Panc1 (cell line): ENCODE measurements at regions not wholly inside any gene's neighbourhood (a gene's known extent, or its start where the extent isn't known, plus 50 kb on each side); places are given as distances from the start of the nearest gene placed in this dataset.

Experiments
- POLR2AphosphoS5 ChIP-seq: IDR thresholded peaks from 2 replicates; pipeline ENCODE4 v1.6.1; 2012; ENCODE audit warnings: mild to moderate bottlenecking, low read depth, low read length, moderate library complexity
- REST ChIP-seq, 2 experiments: IDR thresholded peaks; 2 replicates each; pipeline ENCODE4 v1.6.1; 2011 to 2012; ENCODE audit warnings: low read depth in 2 of 2, control low read depth in 1 of 2, low read length in 1 of 2, mild to moderate bottlenecking in 1 of 2, moderate library complexity in 1 of 2; ENCODE audit not compliant: insufficient read depth in 1 of 2
- TCF7L2 ChIP-seq: IDR thresholded peaks from 2 replicates; pipeline ENCODE4 v1.6.1; 2011; ENCODE audit warnings: mild to moderate bottlenecking, low read depth, low read length, inconsistent platforms
- TF ChIP-seq, protein P1 (sequence below): fragments of 450-650 bp; IDR thresholded peaks from 2 replicates; pipeline ENCODE4 v1.5.1; 2017; ENCODE audit warnings: mild to moderate bottlenecking

GRCh38 chr15:98551936-98552562, 96.3 kb upstream of the IGF1R start:
- TF ChIP-seq, protein P1, sequence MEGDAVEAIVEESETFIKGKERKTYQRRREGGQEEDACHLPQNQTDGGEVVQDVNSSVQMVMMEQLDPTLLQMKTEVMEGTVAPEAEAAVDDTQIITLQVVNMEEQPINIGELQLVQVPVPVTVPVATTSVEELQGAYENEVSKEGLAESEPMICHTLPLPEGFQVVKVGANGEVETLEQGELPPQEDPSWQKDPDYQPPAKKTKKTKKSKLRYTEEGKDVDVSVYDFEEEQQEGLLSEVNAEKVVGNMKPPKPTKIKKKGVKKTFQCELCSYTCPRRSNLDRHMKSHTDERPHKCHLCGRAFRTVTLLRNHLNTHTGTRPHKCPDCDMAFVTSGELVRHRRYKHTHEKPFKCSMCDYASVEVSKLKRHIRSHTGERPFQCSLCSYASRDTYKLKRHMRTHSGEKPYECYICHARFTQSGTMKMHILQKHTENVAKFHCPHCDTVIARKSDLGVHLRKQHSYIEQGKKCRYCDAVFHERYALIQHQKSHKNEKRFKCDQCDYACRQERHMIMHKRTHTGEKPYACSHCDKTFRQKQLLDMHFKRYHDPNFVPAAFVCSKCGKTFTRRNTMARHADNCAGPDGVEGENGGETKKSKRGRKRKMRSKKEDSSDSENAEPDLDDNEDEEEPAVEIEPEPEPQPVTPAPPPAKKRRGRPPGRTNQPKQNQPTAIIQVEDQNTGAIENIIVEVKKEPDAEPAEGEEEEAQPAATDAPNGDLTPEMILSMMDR, result no peak
- no peak for TF ChIP-seq REST (IDR thresholded peaks at IDR 0.05; ENCODE audit: insufficient read depth in 1 of 2, low read depth in 2 of 2, low read length in 1 of 2)
- no peak for TF ChIP-seq TCF7L2
- no peak for TF ChIP-seq POLR2AphosphoS5
